ENCODE measurements at regions not wholly inside any gene's neighbourhood (a gene's known extent, or its start where the extent isn't known, plus 50 kb on each side); places are given as distances from the start of the nearest gene placed in this dataset.
"Not testable (repeated sequence)": the region's sequence is repeated elsewhere in the genome, so short reads cannot be mapped to it uniquely, and the experiment has no call there.

DNA sequence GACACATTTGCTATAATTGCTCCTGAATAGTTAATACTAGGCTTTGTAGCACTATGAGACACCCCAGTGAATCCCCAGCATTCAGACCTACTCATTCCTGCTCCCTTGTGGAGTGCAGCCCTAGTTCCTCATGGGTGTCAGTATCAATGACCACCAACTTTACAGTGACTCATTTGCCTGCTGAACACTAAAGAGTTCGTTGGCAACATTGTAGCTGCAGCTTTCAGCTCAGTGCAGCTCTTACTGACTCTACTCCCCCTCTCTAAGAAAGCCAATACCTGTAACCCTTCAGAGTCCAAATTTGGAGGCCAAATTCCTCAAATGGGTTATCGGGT lies 127.1 kb upstream of the MTPN start:
- H3K4me3 ChIP-seq (ENCODE audit: low read depth, low read length) = no peak overlapping the region
- no peak for DNase-seq (ENCODE audit: low read depth)
- TF ChIP-seq, protein P1, sequence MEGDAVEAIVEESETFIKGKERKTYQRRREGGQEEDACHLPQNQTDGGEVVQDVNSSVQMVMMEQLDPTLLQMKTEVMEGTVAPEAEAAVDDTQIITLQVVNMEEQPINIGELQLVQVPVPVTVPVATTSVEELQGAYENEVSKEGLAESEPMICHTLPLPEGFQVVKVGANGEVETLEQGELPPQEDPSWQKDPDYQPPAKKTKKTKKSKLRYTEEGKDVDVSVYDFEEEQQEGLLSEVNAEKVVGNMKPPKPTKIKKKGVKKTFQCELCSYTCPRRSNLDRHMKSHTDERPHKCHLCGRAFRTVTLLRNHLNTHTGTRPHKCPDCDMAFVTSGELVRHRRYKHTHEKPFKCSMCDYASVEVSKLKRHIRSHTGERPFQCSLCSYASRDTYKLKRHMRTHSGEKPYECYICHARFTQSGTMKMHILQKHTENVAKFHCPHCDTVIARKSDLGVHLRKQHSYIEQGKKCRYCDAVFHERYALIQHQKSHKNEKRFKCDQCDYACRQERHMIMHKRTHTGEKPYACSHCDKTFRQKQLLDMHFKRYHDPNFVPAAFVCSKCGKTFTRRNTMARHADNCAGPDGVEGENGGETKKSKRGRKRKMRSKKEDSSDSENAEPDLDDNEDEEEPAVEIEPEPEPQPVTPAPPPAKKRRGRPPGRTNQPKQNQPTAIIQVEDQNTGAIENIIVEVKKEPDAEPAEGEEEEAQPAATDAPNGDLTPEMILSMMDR (IDR thresholded peaks at IDR 0.05; ENCODE audit: insufficient read depth, low read length) = no peak

- no peak for DNase-seq (ENCODE audit: low read depth)
- TF ChIP-seq, protein P1 (IDR thresholded peaks at IDR 0.05; ENCODE audit: insufficient read depth, low read length) = no peak
- H3K4me3 ChIP-seq (ENCODE audit: low read depth, low read length) = no peak overlapping the region
Observed at GRCh38 chr7:136103545-136104268, 126.5 kb upstream of the MTPN start.

DNA sequence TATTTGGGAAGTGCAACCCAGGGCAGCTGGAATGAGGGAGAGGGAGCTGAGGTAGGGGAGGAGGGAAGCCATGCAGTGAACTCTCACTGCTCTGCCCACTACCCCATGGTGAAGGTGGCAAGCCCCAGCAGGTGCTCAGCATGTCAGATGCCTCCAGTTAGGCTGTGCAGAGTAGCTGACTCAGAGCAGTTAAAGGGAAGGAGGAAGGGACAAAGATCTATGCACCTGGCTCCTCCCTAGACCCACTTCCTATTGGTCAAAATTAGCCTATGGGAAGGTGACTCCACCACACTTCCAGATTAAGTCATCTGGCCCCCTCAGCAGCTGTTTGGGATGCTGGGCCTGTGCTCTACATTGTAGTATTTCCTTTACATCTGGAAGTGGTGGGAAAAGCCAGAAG lies 125.7 kb upstream of the MTPN start:
- no peak overlapping the region for H3K4me3 ChIP-seq (ENCODE audit: low read depth, low read length)
- no peak for DNase-seq (ENCODE audit: low read depth)
- TF ChIP-seq, protein P1 (IDR thresholded peaks at IDR 0.05; ENCODE audit: insufficient read depth, low read length) = no peak

GRCh38 chr7:136092714-136093113 lies 115.6 kb upstream of the MTPN start:
- DNase-seq (ENCODE audit: low read depth); H3K4me3 ChIP-seq (ENCODE audit: low read depth, low read length): not testable (repeated sequence)

- no peak overlapping the region for H3K4me3 ChIP-seq (ENCODE audit: low read depth, low read length)
- TF ChIP-seq, protein P1 (IDR thresholded peaks at IDR 0.05; ENCODE audit: insufficient read depth, low read length) = no peak
- no peak for DNase-seq (ENCODE audit: low read depth)
Observed at GRCh38 chr7:136087881-136088280, 110.7 kb upstream of the MTPN start.

DNA sequence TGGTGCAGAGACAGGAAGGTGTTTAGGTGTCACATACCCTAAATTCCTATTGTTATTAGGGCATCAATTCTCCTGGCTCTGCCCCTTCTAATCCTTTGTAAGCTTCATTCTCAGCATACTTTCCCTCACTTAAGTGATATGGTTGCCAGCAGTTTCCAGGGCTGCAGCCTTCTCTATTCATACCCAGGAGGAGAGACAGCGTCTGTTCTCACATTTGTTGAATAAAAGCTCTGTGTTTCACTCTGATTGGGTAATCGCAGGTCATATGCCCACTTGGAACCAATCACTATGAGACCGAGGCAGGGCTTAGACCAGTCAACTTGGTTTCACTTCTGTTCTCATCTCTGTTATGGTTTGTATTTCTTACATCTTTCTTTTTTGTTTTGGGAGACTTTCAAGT lies 109.6 kb upstream of the MTPN start:
- TF ChIP-seq, protein P1 (IDR thresholded peaks at IDR 0.05; ENCODE audit: insufficient read depth, low read length) = no peak
- peak overlapping the region; percentile 49 for H3K4me3 ChIP-seq (ENCODE audit: low read depth, low read length)

DNA sequence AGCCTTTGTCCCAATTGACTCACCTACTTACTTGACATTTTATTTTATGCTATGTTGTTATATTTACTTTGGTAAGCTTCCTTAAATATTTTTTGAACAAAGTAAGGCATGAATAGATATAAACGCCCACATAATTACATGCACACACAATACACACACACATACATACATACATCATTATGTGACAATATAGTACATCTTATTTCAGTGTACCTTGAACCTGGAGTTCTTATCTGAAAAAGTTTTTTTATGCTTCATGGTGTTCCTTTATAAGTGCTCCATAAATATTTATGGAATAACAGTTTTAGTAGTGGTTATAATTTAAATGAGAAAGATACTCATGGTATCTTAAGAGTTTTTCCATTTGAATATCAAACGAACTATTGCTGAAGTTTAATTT lies 102.8 kb upstream of the MTPN start:
- no peak for DNase-seq (ENCODE audit: low read depth)
- no peak overlapping the region for H3K4me3 ChIP-seq (ENCODE audit: low read depth, low read length)
- TF ChIP-seq, protein P1 (IDR thresholded peaks at IDR 0.05; ENCODE audit: insufficient read depth, low read length) = no peak

More for the DNA sequence above, 109.6 kb upstream of the MTPN start:
- peak; percentile 94 for DNase-seq (ENCODE audit: low read depth)

All from fibroblast of the aortic adventitia (primary cell).